IMR-90 (cell line): ENCODE measurements at regions not wholly inside any gene's neighbourhood (a gene's known extent, or its start where the extent isn't known, plus 50 kb on each side); places are given as distances from the start of the nearest gene placed in this dataset.

Experiments used
- ATAC-seq: fragments of 200-7000 bp; cut with Tn5 transposase; 2 replicates; pipeline ENCODE4 v1.9.1; 2020; ENCODE audit warnings: low read depth, mild to moderate bottlenecking, moderate library complexity
- BruUV-seq: library from RNA; stranded (reverse); fragments of 400-500 nt; replicated peaks from 2 replicates; lab custom pipeline; 2021; lab: Mats Ljungman, UMichigan
- CTCF ChIA-PET: fragments of 300-600 bp; formaldehyde crosslinking; extraction: SDS; loops from one replicate; lab custom pipeline; 2021; ENCODE audit warnings: antibody characterized with exemption; lab: Yijun Ruan, JAX
- POLR2A ChIA-PET: fragments of 300-600 bp; sonication (Branson Sonifier 250); formaldehyde crosslinking; loops from one replicate; lab custom pipeline; 2022; ENCODE audit warnings: antibody characterized with exemption; ENCODE audit not compliant: unreplicated experiment; lab: Charles Lee
- DNase-seq: peaks from one replicate; pipeline ENCODE4 v3.0.0; 2013
- H2AFZ ChIP-seq: replicated peaks from 2 replicates; pipeline ENCODE3; 2013; ENCODE audit warnings: low read length, mild to moderate bottlenecking; ENCODE audit not compliant: poor library complexity
- H2AK5ac ChIP-seq: 2 replicates; pipeline ENCODE4 v1.6.1; 2013; ENCODE audit warnings: low read depth, low read length, inconsistent platforms
- H2AK9ac ChIP-seq: replicated peaks from 2 replicates; pipeline ENCODE3; 2013; ENCODE audit warnings: mild to moderate bottlenecking, low read depth, low read length, moderate library complexity; ENCODE audit not compliant: poor library complexity
- H2BK120ac ChIP-seq: 2 replicates; pipeline ENCODE4 v1.6.1; 2013; ENCODE audit warnings: low read depth, low read length, inconsistent platforms
- H2BK15ac ChIP-seq: 3 replicates; pipeline ENCODE4 v1.6.1; 2013; ENCODE audit warnings: low read depth, low read length, inconsistent platforms
- H2BK20ac ChIP-seq: 2 replicates; pipeline ENCODE4 v1.6.1; 2013; ENCODE audit warnings: low read depth, mild to moderate bottlenecking, inconsistent platforms, low read length, moderate library complexity
- H2BK5ac ChIP-seq: 2 replicates; pipeline ENCODE4 v1.6.1; 2013; ENCODE audit warnings: mild to moderate bottlenecking, low read depth, low read length, inconsistent platforms; ENCODE audit not compliant: poor library complexity, severe bottlenecking
- H3K14ac ChIP-seq: replicated peaks from 2 replicates; pipeline ENCODE4 v1.6.1; 2013; ENCODE audit warnings: low read depth, low read length, inconsistent platforms
- H3K18ac ChIP-seq: 2 replicates; pipeline ENCODE4 v1.6.1; 2013; ENCODE audit warnings: low read depth, low read length, control low read depth
- H3K23ac ChIP-seq: 2 replicates; pipeline ENCODE4 v1.6.1; 2013; ENCODE audit warnings: low read depth, low read length, inconsistent platforms
- H3K27ac ChIP-seq: 2 replicates; pipeline ENCODE4 v1.5.1; 2013; ENCODE audit warnings: mild to moderate bottlenecking, control low read depth, low read length; ENCODE audit not compliant: insufficient read depth
- H3K27me3 ChIP-seq: 2 replicates; pipeline ENCODE4 v1.6.1; 2013; ENCODE audit warnings: low read length; ENCODE audit not compliant: control insufficient read depth, insufficient read depth
- H3K36me3 ChIP-seq: 2 replicates; pipeline ENCODE4 v1.6.1; 2013; ENCODE audit warnings: low read length, mixed read lengths; ENCODE audit not compliant: control insufficient read depth, insufficient read depth
- H3K4ac ChIP-seq: 2 replicates; pipeline ENCODE4 v1.6.1; 2013; ENCODE audit warnings: low read depth, low read length, inconsistent platforms
- H3K4me1 ChIP-seq: 2 replicates; pipeline ENCODE4 v1.6.1; 2013; ENCODE audit warnings: low read length, mixed read lengths; ENCODE audit not compliant: control insufficient read depth, insufficient read depth
- H3K4me2 ChIP-seq: 2 replicates; pipeline ENCODE4 v1.6.1; 2013; ENCODE audit warnings: low read depth, mild to moderate bottlenecking, control low read depth, low read length, moderate library complexity
- H3K4me3 ChIP-seq: 2 replicates; pipeline ENCODE4 v1.5.1; 2013; ENCODE audit warnings: low read depth, mild to moderate bottlenecking, control low read depth, low read length, moderate library complexity; ENCODE audit not compliant: insufficient read depth
- H3K56ac ChIP-seq: 2 replicates; pipeline ENCODE4 v1.6.1; 2013; ENCODE audit warnings: low read length, inconsistent platforms; ENCODE audit not compliant: insufficient read depth; ENCODE audit errors: extremely low read depth
- H3K79me1 ChIP-seq, 2 experiments: 2 replicates each; pipeline ENCODE4 v1.6.1; 2013; ENCODE audit warnings: low read length in 2 of 2, inconsistent platforms in 1 of 2, low read depth in 1 of 2
- H3K9ac ChIP-seq: 2 replicates; pipeline ENCODE4 v1.6.1; 2013; ENCODE audit warnings: low read depth, low read length, control low read depth
- H3K9me1 ChIP-seq: 2 replicates; pipeline ENCODE4 v1.6.1; 2013; ENCODE audit warnings: low read length, inconsistent platforms; ENCODE audit not compliant: insufficient read depth
- H3K9me3 ChIP-seq: 2 replicates; pipeline ENCODE4 v1.6.1; 2013; ENCODE audit warnings: low read length; ENCODE audit not compliant: control insufficient read depth, insufficient read depth
- H4K20me1 ChIP-seq: 2 replicates; pipeline ENCODE4 v1.6.1; 2013; ENCODE audit warnings: low read length, inconsistent platforms; ENCODE audit not compliant: insufficient read depth
- H4K5ac ChIP-seq: 2 replicates; pipeline ENCODE4 v1.6.1; 2013; ENCODE audit warnings: mild to moderate bottlenecking, low read depth, low read length, control low read depth
- H4K8ac ChIP-seq, 2 experiments: 2 replicates each; pipeline ENCODE4 v1.6.1; 2013; ENCODE audit warnings: low read depth in 2 of 2, low read length in 2 of 2, control low read depth in 1 of 2, inconsistent platforms in 1 of 2
- H4K91ac ChIP-seq: 2 replicates; pipeline ENCODE4 v1.6.1; 2013; ENCODE audit warnings: low read depth, low read length, inconsistent platforms; ENCODE audit not compliant: insufficient read depth
- MXI1 ChIP-seq: IDR thresholded peaks from 2 replicates; pipeline ENCODE4 v1.6.1; 2012; ENCODE audit warnings: low read depth, mild to moderate bottlenecking, low read length, moderate library complexity, borderline replicate concordance
- NFE2L2 ChIP-seq: fragments of 150-350 bp; IDR thresholded peaks from 2 replicates; pipeline ENCODE4 v1.6.1; 2016; ENCODE audit warnings: low read depth, mild to moderate bottlenecking, low read length
- RCOR1 ChIP-seq: IDR thresholded peaks from 2 replicates; pipeline ENCODE4 v1.6.1; 2012; ENCODE audit warnings: mild to moderate bottlenecking, low read length, improper control_type of control experiment; ENCODE audit not compliant: insufficient replicate concordance
- RFX5 ChIP-seq: IDR thresholded peaks from 2 replicates; pipeline ENCODE4 v1.8.0; 2012; ENCODE audit warnings: low read depth, mild to moderate bottlenecking, low read length, moderate library complexity
- USF2 ChIP-seq: fragments of 150-350 bp; IDR thresholded peaks from 2 replicates; pipeline ENCODE4 v1.6.1; 2017; ENCODE audit warnings: mild to moderate bottlenecking, antibody characterized with exemption, low read length, low read depth
- WGBS, 2 experiments: methylation state at CpG; one replicate each; pipeline versions ENCODE4 v1.1.5 to v1.1.7; 2013; ENCODE audit warnings: missing lambda C conversion rate in 2 of 2; ENCODE audit not compliant: insufficient read length in 1 of 2; ENCODE audit errors: extremely low coverage in 2 of 2; 5-methylcytosine and 5-hydroxymethylcytosine counted together
- dilution Hi-C: fragments of 300-500 bp; cut with HindIII; formaldehyde crosslinking; loops from one replicate; pipeline ENCODE4 v1.14.3; 2018; ENCODE audit warnings: low sequenced_read_pairs; ENCODE audit not compliant: unreplicated experiment
- in situ Hi-C: fragments of 300-500 bp; cut with MboI; formaldehyde crosslinking; loops from 3 replicates; pipeline ENCODE4 v1.14.3; 2019; ENCODE audit warnings: low sequenced_read_pairs, inconsistent platforms, mixed read lengths
- intact Hi-C: fragments of 100-400 bp; cut with micrococcal nuclease; formaldehyde crosslinking; loops from 2 replicates; pipeline ENCODE4 v1.10.0; 2022
- TF ChIP-seq, protein P1 (sequence below): fragments of 150-350 bp; IDR thresholded peaks from 2 replicates; pipeline ENCODE4 v1.6.1; 2016; ENCODE audit warnings: low read depth, mild to moderate bottlenecking, low read length, moderate library complexity, borderline replicate concordance
- TF ChIP-seq, protein P2 (sequence below): conservative IDR thresholded peaks from 2 replicates; pipeline ENCODE4 v1.5.1; 2012; ENCODE audit warnings: mild to moderate bottlenecking, low read depth, low read length, improper control_type of control experiment

DNA sequence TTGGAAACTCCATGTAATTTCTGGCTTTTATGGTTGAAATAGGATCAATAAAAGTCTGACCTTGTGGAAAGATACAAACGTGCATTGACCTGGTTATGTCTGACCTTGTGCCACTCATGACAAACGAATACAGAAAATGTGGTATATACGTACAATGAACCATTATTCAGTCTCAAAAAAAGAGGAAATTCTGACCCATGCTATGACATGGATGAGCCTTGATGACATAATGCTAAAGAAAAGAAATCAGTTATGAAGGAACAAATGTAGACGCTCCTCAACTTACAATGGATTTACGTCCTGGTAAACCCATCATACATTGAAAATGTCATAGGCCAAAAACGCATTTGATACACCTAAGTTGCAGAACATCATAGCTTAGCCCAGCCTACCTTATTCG is 309.7 kb upstream of the SULF2 start:
- H2BK120ac ChIP-seq, result no peak overlapping the region
- no peak overlapping the region for H4K5ac ChIP-seq
- ChIA-PET POLR2A (no interaction called here), CTCF (no interaction called here)
- no peaks in the 10 kb centered on the region for H3K9me1 ChIP-seq
- no peak overlapping the region for H2AK9ac ChIP-seq
- H3K14ac ChIP-seq, result no peak overlapping the region
- ATAC-seq, result no peak
- H2BK15ac ChIP-seq, result no peak overlapping the region
- no peaks in the 10 kb centered on the region for H4K20me1 ChIP-seq
- H3K79me1 ChIP-seq, result no peaks in the 10 kb centered on the region
- H3K4me3 ChIP-seq, result no peak overlapping the region
- no peaks in the 10 kb centered on the region for H3K36me3 ChIP-seq
- H3K56ac ChIP-seq, result no peak overlapping the region
- WGBS, 2 experiments, result no CpG with 5 or more reads among the region's 7 CpGs
- no peak overlapping the region for H2BK5ac ChIP-seq
- H3K4ac ChIP-seq, result no peak overlapping the region
- in situ Hi-C loops (no loop called here), dilution Hi-C loops (no loop called here), intact Hi-C loops (no loop called here)
- no TSS peak for BruUV-seq
- no peak overlapping the region for H2AFZ ChIP-seq
- H3K27me3 ChIP-seq, result no peaks in the 10 kb centered on the region
- TF ChIP-seq, protein P1, sequence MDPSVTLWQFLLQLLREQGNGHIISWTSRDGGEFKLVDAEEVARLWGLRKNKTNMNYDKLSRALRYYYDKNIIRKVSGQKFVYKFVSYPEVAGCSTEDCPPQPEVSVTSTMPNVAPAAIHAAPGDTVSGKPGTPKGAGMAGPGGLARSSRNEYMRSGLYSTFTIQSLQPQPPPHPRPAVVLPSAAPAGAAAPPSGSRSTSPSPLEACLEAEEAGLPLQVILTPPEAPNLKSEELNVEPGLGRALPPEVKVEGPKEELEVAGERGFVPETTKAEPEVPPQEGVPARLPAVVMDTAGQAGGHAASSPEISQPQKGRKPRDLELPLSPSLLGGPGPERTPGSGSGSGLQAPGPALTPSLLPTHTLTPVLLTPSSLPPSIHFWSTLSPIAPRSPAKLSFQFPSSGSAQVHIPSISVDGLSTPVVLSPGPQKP, result no peak
- TF ChIP-seq RFX5 (no peak), RCOR1 (no peak), NFE2L2 (no peak), MXI1 (no peak), USF2 (no peak)
- TF ChIP-seq, protein P2, sequence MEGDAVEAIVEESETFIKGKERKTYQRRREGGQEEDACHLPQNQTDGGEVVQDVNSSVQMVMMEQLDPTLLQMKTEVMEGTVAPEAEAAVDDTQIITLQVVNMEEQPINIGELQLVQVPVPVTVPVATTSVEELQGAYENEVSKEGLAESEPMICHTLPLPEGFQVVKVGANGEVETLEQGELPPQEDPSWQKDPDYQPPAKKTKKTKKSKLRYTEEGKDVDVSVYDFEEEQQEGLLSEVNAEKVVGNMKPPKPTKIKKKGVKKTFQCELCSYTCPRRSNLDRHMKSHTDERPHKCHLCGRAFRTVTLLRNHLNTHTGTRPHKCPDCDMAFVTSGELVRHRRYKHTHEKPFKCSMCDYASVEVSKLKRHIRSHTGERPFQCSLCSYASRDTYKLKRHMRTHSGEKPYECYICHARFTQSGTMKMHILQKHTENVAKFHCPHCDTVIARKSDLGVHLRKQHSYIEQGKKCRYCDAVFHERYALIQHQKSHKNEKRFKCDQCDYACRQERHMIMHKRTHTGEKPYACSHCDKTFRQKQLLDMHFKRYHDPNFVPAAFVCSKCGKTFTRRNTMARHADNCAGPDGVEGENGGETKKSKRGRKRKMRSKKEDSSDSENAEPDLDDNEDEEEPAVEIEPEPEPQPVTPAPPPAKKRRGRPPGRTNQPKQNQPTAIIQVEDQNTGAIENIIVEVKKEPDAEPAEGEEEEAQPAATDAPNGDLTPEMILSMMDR, result no peak
- no peak overlapping the region for H3K27ac ChIP-seq
- DNase-seq, result no peak
- H3K9me3 ChIP-seq, result peaks cover 4% of the 10 kb centered on the region
- no peak overlapping the region for H4K91ac ChIP-seq
- no peak overlapping the region for H4K8ac ChIP-seq
- no peak overlapping the region for H3K18ac ChIP-seq
- no peak overlapping the region for H2AK5ac ChIP-seq
- no peak overlapping the region for H3K23ac ChIP-seq
- no peaks in the 10 kb centered on the region for H3K4me1 ChIP-seq
- H3K9ac ChIP-seq, result no peak overlapping the region
- H2BK20ac ChIP-seq, result no peak overlapping the region
- no peak overlapping the region for H3K4me2 ChIP-seq
